PC-9 (cell line): ENCODE measurements at regions not wholly inside any gene's neighbourhood (a gene's known extent, or its start where the extent isn't known, plus 50 kb on each side); places are given as distances from the start of the nearest gene placed in this dataset.

ENCODE experiments used
- CTCF ChIP-seq: fragments of 200-600 bp; sonication (generic); conservative IDR thresholded peaks from 2 replicates; pipeline ENCODE4 v1.6.1; 2017; ENCODE audit warnings: mixed run types, antibody characterized with exemption, mild to moderate bottlenecking, moderate library complexity
- EZH2 ChIP-seq: fragments of 200-600 bp; sonication (generic); IDR thresholded peaks from 2 replicates; pipeline ENCODE4 v1.8.0; 2017; ENCODE audit warnings: antibody characterized with exemption, low read depth

- TF ChIP-seq CTCF (no peak), EZH2 (no peak)
These were observed 74.2 kb upstream of the TMEM170B start for GRCh38 chr6:11463398-11463780.
